Tibial artery (tissue), 4 donors: ENCODE measurements at regions not wholly inside any gene's neighbourhood (a gene's known extent, or its start where the extent isn't known, plus 50 kb on each side); places are given as distances from the start of the nearest gene placed in this dataset.

Experiments
- DNase-seq, 2 donors: peaks; one replicate each; pipeline ENCODE4 v3.0.0-alpha.2; 2019
- H3K27ac ChIP-seq, 2 donors: fragments of 200-600 bp; sonication (generic) in 1 of 2; 1 replicate in 1 of 2; 2 replicates in 1 of 2; pipeline ENCODE4 v1.5.1; 2018 to 2019; ENCODE audit warnings: mild to moderate bottlenecking in 1 of 2
- H3K27me3 ChIP-seq, 2 donors: fragments of 200-600 bp; sonication (generic) in 1 of 2; one replicate each; pipeline versions ENCODE4 v1.5.1 to v1.6.0; 2016 to 2019
- H3K36me3 ChIP-seq, 3 donors: fragments of 200-600 bp; sonication (generic) in 2 of 3; one replicate each; pipeline ENCODE4 v1.5.1; 2016 to 2019; ENCODE audit warnings: mild to moderate bottlenecking in 2 of 3
- H3K4me1 ChIP-seq, 4 donors: fragments of 200-600 bp; sonication (generic) in 2 of 4; 1 replicate in 3 of 4; 2 replicates in 1 of 4; pipeline ENCODE4 v1.5.1; 2016 to 2019
- H3K4me3 ChIP-seq, 2 donors: fragments of 200-600 bp; sonication (generic) in 1 of 2; 1 replicate in 1 of 2; 2 replicates in 1 of 2; pipeline ENCODE4 v1.5.1; 2018 to 2019; ENCODE audit warnings: mild to moderate bottlenecking in 2 of 2
- H3K9me3 ChIP-seq, 3 donors: fragments of 200-600 bp; sonication (generic) in 1 of 3; one replicate each; pipeline ENCODE4 v1.5.1; 2016 to 2019
- intact Hi-C: fragments of 100-400 bp; cut with DNase I; formaldehyde crosslinking; loops from one replicate; pipeline ENCODE4 v1.15.0; 2023; ENCODE audit warnings: low total_unique reads
- TF ChIP-seq, protein P1 (sequence below), 2 experiments: fragments of 200-600 bp in 1 of 2; fragments of 450-650 bp in 1 of 2; IDR thresholded peaks; one replicate each; pipeline ENCODE4 v1.5.1; 2017 to 2019; ENCODE audit warnings: antibody characterized with exemption in 2 of 2, mild to moderate bottlenecking in 1 of 2, moderate library complexity in 1 of 2

DNA sequence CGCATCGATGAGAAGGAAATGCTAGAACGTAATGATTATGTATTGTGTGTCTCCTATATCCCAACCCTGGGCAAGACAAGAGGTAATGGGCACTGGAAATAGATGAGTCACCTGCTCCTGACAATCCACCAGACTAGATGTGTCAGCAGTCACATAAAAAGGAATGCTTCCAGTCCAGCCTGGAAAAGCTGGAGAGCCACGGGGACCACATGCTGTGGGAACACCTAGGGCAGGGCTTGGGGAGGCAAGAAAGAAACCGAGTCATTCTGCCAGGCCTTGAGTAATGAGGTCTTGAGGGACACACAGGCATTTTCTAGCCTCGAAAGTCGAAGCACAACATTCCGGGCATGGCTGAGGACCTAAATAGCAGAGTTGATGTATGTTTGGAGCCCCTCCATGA is 716.7 kb upstream of the TMEM132C start:
- Histone ChIP-seq H3K36me3 (no peaks in the 10 kb centered on the region), H3K27me3 (no peaks in the 10 kb centered on the region), H3K27ac (no peak overlapping the region), H3K4me1 (no peaks in the 10 kb centered on the region), H3K4me3 (no peak overlapping the region), H3K9me3 (no peaks in the 10 kb centered on the region)
- TF ChIP-seq, protein P1, sequence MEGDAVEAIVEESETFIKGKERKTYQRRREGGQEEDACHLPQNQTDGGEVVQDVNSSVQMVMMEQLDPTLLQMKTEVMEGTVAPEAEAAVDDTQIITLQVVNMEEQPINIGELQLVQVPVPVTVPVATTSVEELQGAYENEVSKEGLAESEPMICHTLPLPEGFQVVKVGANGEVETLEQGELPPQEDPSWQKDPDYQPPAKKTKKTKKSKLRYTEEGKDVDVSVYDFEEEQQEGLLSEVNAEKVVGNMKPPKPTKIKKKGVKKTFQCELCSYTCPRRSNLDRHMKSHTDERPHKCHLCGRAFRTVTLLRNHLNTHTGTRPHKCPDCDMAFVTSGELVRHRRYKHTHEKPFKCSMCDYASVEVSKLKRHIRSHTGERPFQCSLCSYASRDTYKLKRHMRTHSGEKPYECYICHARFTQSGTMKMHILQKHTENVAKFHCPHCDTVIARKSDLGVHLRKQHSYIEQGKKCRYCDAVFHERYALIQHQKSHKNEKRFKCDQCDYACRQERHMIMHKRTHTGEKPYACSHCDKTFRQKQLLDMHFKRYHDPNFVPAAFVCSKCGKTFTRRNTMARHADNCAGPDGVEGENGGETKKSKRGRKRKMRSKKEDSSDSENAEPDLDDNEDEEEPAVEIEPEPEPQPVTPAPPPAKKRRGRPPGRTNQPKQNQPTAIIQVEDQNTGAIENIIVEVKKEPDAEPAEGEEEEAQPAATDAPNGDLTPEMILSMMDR (IDR thresholded peaks at IDR 0.05): no peak
- intact Hi-C loops: no loop called here
- DNase-seq: no peak

DNA sequence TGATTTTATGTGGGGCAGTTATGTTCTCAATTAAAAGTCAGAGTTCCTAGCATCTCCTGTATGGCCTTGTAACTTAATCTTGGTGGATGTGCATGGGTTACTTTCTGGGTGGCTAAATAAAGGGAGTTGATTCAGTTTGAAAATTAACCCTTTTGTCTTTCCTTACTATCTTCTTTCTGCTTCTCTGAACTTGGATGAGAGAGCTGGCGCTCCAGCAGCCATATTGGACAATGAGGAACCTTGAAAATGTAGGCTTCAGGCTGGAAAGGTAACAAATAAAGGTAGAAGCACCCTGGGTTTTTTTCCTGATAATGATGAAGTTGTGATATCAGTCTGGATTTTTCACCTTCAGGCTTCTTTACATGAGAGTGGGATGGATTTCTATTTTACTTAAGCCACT is 714.1 kb upstream of the TMEM132C start:
- DNase-seq: no peak
- Histone ChIP-seq H3K4me3 (no peak overlapping the region), H3K4me1 (no peaks in the 10 kb centered on the region), H3K27ac (no peak overlapping the region), H3K27me3 (no peaks in the 10 kb centered on the region), H3K9me3 (no peaks in the 10 kb centered on the region), H3K36me3 (no peaks in the 10 kb centered on the region)
- intact Hi-C loops: no loop called here
- TF ChIP-seq, protein P1 (IDR thresholded peaks at IDR 0.05): no peak

DNA sequence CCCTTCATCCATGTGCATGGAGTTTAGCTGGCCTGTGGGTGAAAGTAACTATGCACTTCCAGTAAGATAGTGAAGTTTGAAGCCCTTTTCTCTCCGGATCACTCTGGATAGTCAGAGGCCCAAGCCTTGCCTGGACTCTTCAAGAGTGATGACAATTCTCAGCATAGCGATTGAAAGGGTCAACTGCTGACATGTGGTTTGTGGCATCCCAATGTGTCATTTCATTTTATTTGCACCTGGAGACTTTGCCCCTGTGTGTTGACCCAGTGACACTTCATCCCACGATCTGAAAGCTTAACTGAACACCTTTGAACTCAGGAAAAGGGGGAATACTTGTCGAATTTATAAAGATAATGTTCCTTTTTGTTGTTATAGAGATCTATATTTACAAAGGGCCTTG is 711.9 kb upstream of the TMEM132C start:
- Histone ChIP-seq H3K27me3 (no peaks in the 10 kb centered on the region), H3K27ac (no peak overlapping the region), H3K4me1 (peaks cover 0 to 3% (median 0%) of the 10 kb centered on the region in 4 donors), H3K36me3 (no peaks in the 10 kb centered on the region), H3K9me3 (no peaks in the 10 kb centered on the region), H3K4me3 (no peak overlapping the region)
- TF ChIP-seq, protein P1 (IDR thresholded peaks at IDR 0.05): no peak
- DNase-seq: no peak
- intact Hi-C loops: no loop called here

DNA sequence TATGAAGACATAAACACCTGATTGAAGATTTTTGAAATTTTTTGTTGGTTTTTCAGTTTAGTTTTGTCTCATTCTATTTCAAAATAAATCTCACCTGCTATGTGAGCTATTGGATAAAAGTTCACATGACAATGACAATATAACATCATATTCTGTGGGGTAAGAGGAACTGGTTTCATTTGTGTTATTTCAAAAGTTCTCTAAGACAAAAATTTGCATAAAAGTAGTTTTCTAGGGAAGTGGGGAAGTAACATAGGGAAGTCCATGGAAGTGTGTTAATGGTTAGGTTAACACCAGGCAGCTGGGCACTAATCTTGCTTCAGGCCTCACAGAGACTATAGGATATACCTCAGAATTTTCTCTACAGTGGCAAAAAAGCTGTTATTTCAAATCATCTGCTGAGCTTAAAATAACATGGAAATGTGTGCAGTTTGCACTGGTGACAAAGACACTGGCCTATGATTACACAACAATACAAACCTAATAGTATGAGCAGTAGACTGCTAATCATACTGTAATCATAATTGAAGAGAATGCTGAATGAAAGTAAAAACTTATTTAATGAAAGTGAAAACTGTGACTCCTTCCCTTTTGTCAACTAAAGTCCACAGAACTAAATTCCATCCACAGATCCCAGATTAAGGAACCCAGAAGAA is 710.6 kb upstream of the TMEM132C start:
- H3K4me3 ChIP-seq: no peak overlapping the region
- peaks cover 0 to 3% (median 0%) of the 10 kb centered on the region in 4 donors for H3K4me1 ChIP-seq
- H3K27me3 ChIP-seq: no peaks in the 10 kb centered on the region
- DNase-seq: no peak
- no peak overlapping the region for H3K27ac ChIP-seq
- intact Hi-C loops: no loop called here
- TF ChIP-seq, protein P1 (IDR thresholded peaks at IDR 0.05): no peak
- no peaks in the 10 kb centered on the region for H3K36me3 ChIP-seq
- H3K9me3 ChIP-seq: no peaks in the 10 kb centered on the region

DNA sequence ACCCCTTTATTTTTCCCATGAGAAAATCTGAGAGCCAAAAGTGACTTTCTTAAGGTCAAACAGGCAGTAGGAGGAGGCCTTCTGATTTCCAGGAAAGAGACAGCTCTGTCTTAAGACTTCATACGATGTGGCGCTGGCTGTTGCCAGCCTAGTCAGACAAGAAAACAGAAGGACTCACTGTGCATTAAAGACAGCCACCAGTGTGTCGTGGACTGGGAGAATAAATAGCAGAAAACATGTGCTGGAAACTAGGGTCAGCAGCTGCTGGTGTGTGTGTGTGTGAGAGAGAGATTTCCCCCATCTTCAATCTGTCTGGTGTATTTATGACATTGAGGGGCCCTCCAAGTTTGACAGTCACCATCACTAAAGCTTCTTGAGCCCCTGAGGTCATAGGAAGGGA is 708.6 kb upstream of the TMEM132C start:
- no peak overlapping the region for H3K4me3 ChIP-seq
- no peak overlapping the region for H3K27ac ChIP-seq
- TF ChIP-seq, protein P1 (IDR thresholded peaks at IDR 0.05): no peak
- no peaks in the 10 kb centered on the region for H3K27me3 ChIP-seq
- DNase-seq: no peak
- intact Hi-C loops: no loop called here
- H3K9me3 ChIP-seq: no peaks in the 10 kb centered on the region
- no peaks in the 10 kb centered on the region for H3K36me3 ChIP-seq
- peaks cover 0 to 3% (median 0%) of the 10 kb centered on the region in 4 donors for H3K4me1 ChIP-seq
